ENCODE measurements at regions not wholly inside any gene's neighbourhood (a gene's known extent, or its start where the extent isn't known, plus 50 kb on each side); places are given as distances from the start of the nearest gene placed in this dataset.
"Not testable (repeated sequence)": the region's sequence is repeated elsewhere in the genome, so short reads cannot be mapped to it uniquely, and the experiment has no call there.

GRCh38 chr6:168913866-168914469, 339.7 kb downstream of the THBS2 start:
- no peak for TF ChIP-seq CTCF (IDR thresholded peaks at IDR 0.05; ENCODE audit: unreplicated experiment)
- H3K4me1 Mint-ChIP-seq (ENCODE audit: insufficient read depth, unreplicated experiment), result no peaks in the 10 kb centered on the region
- no peak overlapping the region for H3K4me3 Mint-ChIP-seq (ENCODE audit: unreplicated experiment)
- DNase-seq (ENCODE audit: unreplicated experiment), result no peak
- intact Hi-C loops (cut with micrococcal nuclease), result no loop called here
- no peaks in the 10 kb centered on the region for H3K9me3 Mint-ChIP-seq (ENCODE audit: unreplicated experiment)
- CTCF ChIA-PET, result no interaction called here
- peaks cover 24% of the 10 kb centered on the region for H3K27me3 Mint-ChIP-seq (ENCODE audit: insufficient read depth, unreplicated experiment)
- no TSS peak for BruUV-seq (replicated peaks)
- no peaks in the 10 kb centered on the region for H3K36me3 Mint-ChIP-seq (ENCODE audit: insufficient read depth, unreplicated experiment)
- H3K27ac Mint-ChIP-seq (ENCODE audit: low read depth, unreplicated experiment), result no peak overlapping the region
- POLR2A ChIA-PET, result no interaction called here

- CTCF ChIA-PET; intact Hi-C loops (cut with micrococcal nuclease); H3K4me3 Mint-ChIP-seq (ENCODE audit: unreplicated experiment); BruUV-seq (replicated peaks); H3K9me3 Mint-ChIP-seq (ENCODE audit: unreplicated experiment); DNase-seq (ENCODE audit: unreplicated experiment); H3K27ac Mint-ChIP-seq (ENCODE audit: low read depth, unreplicated experiment); POLR2A ChIA-PET; H3K4me1 Mint-ChIP-seq (ENCODE audit: insufficient read depth, unreplicated experiment); H3K36me3 Mint-ChIP-seq (ENCODE audit: insufficient read depth, unreplicated experiment): not testable (repeated sequence)
- H3K27me3 Mint-ChIP-seq (ENCODE audit: insufficient read depth, unreplicated experiment), result peaks cover 24% of the 10 kb centered on the region
These were observed 340.3 kb downstream of the THBS2 start for GRCh38 chr6:168913231-168913865.

- H3K27ac Mint-ChIP-seq (ENCODE audit: low read depth, unreplicated experiment), result no peak overlapping the region
- TF ChIP-seq CTCF (IDR thresholded peaks at IDR 0.05; ENCODE audit: unreplicated experiment), result no peak
These were observed 344.4 kb downstream of the THBS2 start for GRCh38 chr6:168909288-168909687.

GRCh38 chr6:168908887-168909286, 344.8 kb downstream of the THBS2 start:
- no peaks in the 10 kb centered on the region for H3K9me3 Mint-ChIP-seq (ENCODE audit: unreplicated experiment)
- ChIA-PET CTCF (no interaction called here), POLR2A (no interaction called here)
- H3K27ac Mint-ChIP-seq (ENCODE audit: low read depth, unreplicated experiment), result no peak overlapping the region
- intact Hi-C loops (cut with micrococcal nuclease), result no loop called here
- DNase-seq (ENCODE audit: unreplicated experiment), result peak; percentile 23
- H3K4me3 Mint-ChIP-seq (ENCODE audit: unreplicated experiment), result no peak overlapping the region
- peaks cover 24% of the 10 kb centered on the region for H3K27me3 Mint-ChIP-seq (ENCODE audit: insufficient read depth, unreplicated experiment)
- no peak for TF ChIP-seq CTCF (IDR thresholded peaks at IDR 0.05; ENCODE audit: unreplicated experiment)
- no TSS peak for BruUV-seq (replicated peaks)
- H3K4me1 Mint-ChIP-seq (ENCODE audit: insufficient read depth, unreplicated experiment), result peaks cover 6% of the 10 kb centered on the region
- H3K36me3 Mint-ChIP-seq (ENCODE audit: insufficient read depth, unreplicated experiment), result no peaks in the 10 kb centered on the region

More at GRCh38 chr6:168909288-168909687, 344.4 kb downstream of the THBS2 start:
- H3K4me1 Mint-ChIP-seq (ENCODE audit: insufficient read depth, unreplicated experiment), result peaks cover 6% of the 10 kb centered on the region
- no peak for DNase-seq (ENCODE audit: unreplicated experiment)
- no TSS peak for BruUV-seq (replicated peaks)
- CTCF ChIA-PET, result no interaction called here
- no peak overlapping the region for H3K4me3 Mint-ChIP-seq (ENCODE audit: unreplicated experiment)
- H3K9me3 Mint-ChIP-seq (ENCODE audit: unreplicated experiment), result no peaks in the 10 kb centered on the region
- intact Hi-C loops (cut with micrococcal nuclease), result no loop called here
- H3K27me3 Mint-ChIP-seq (ENCODE audit: insufficient read depth, unreplicated experiment), result peaks cover 24% of the 10 kb centered on the region
- POLR2A ChIA-PET, result no interaction called here
- no peaks in the 10 kb centered on the region for H3K36me3 Mint-ChIP-seq (ENCODE audit: insufficient read depth, unreplicated experiment)

Measured in MCF 10A (cell line).